ENCODE measurements at regions not wholly inside any gene's neighbourhood (a gene's known extent, or its start where the extent isn't known, plus 50 kb on each side); places are given as distances from the start of the nearest gene placed in this dataset.

DNA sequence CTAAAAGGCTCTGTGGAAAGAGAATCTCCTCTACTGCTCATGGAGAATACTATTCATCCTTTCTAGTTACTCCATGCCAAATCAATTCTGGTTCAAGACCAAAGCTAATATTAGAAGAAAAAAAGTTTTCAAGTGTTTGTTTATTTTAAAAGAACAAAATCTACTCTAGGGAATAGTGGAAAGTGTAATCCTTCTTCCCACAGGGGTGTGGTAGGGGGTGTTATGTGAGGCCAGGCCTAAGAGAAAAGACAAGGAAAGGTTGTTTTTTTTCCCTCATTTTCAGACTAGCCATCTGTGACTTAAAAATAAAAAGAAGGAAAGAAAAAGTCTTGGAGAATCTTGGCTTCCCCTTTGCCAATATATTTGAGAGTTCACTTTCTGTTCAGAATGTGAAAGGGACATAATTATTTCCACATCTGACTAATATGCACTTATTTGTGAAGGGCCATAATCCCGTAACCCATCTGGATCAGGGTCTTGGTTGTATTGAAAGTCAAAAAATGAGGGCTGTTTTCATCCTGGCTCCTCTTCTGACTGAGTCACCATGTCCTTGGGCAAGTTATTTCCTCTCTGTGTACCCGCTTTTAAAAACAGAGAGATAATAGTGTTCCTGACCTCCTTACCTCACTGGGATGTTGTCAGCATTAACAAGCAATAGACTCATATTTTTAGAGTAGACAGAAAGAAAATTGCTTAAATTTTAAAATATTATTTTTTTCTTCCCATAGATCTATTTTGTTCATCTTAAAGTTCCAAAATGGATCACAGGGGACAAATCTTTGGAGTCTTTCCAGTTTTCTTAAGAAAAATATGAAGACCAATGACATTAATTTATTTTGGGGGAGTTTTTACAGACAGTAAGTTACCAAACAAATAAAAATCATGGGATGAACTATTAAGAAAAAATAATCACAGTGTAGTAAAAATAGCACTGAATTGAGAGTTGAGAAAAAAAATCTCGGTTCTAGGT is 233.7 kb downstream of the IBTK start:
- no peak for DNase-seq (ENCODE audit: low spot score)

DNA sequence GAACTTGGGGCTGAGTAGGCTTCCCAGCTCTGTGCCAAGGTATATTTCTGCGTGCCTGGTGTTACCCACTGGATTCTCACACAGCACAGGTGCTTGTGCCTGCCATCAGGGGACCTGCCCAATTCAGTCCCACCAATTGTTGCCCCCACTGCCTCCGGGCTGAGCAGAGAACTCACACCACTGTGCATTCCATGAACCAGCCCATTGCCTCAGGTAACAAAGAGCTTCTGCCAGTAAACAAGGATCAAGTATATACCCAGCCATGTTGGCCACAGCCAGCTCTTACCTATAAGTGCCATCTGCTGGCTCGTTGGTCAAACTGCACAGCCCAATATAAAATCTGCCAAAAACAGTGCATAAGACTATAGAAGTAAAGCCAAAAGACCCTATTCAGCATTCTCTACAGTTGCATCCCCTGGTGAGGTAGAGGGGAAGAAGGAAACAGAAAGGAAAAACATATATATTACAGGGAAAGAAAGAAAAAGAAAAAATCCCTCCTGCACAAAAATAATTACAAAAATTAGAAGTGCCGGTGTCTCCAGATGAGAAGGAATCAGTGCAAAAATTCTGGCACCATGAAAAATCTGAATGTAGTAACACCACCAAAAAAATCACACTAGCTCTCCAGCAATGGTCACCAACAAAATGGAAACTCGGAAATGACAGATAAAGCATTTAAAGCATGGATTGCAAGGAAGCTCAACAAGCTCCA is 241.4 kb downstream of the IBTK start:
- peak; percentile 14 for DNase-seq (ENCODE audit: low spot score)

DNA sequence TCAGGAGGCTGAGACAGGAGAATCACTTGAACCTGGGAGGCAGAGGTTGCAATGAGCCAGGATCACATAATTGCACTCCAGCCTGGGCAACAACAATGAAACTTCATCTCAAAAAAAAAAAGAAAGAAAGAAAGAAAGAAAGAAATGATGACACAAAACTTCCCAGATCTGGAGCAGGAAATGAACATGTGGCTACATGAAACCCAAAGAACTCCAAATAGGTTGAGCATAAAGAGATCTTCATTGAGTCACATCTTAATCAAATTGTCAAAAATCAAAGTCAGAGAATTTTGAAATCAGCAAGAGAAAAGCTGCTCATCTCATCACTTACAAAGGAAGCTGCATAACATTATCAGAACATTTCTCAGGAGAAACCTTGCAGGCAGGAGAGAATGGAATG is 247.0 kb downstream of the IBTK start:
- DNase-seq (ENCODE audit: low spot score): no peak

DNA sequence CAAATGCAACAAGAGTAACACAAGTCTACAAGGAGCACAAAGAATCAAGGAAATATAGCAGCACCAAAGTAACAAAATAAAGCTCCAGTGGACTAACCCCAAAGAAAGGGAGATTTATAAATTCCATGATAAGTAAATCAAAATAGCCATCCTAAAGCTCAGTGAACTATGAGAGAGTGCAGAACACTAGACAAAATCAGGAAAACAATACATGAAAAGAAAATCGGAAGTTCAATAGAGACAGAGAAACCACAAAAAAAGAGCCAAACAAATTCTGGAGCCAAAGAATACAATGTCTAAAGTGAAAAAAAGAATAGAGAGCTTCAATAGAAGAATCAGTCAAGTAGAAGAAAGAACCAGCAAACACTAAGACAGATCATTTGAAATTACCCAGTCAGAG is 247.3 kb upstream of the TENT5A start:
- no peak for DNase-seq (ENCODE audit: low spot score)

DNA sequence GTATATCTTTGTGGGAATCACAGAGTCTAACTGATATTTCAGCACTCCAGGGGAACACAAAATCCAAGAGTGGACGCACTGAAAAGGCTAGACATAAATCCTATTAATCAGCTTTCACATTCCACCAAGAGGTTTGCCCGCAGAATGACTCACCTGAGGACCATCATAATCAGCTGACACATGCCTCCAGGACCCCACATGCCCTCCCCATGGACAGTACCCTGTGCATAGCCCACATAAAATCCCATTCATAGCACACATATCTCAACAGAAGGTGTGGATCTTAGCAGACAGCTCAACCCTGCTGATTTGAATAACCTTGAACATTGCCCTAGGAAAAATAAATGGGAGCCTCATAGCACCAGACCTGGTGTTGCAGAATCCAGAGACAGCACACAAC is 246.8 kb upstream of the TENT5A start:
- no peak for DNase-seq (ENCODE audit: low spot score)

DNA sequence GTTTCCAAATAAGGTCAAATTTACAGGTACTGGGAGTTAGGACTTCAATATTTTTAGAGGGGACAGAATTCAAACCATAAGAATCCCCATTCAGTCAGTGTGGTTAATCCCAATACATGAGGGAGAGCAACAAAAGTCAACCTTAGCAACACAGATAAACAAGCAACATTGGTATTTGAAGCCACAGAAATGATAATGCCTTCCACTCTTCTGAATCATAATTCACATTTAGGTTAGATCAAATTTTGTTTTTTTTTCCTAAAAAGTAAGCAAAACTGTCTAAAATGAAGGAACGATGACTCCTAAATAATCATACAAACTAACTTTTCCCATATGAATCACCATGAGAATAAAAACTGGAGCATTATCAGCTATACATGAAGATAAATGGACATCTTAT is 246.0 kb upstream of the TENT5A start:
- no peak for DNase-seq (ENCODE audit: low spot score)

DNA sequence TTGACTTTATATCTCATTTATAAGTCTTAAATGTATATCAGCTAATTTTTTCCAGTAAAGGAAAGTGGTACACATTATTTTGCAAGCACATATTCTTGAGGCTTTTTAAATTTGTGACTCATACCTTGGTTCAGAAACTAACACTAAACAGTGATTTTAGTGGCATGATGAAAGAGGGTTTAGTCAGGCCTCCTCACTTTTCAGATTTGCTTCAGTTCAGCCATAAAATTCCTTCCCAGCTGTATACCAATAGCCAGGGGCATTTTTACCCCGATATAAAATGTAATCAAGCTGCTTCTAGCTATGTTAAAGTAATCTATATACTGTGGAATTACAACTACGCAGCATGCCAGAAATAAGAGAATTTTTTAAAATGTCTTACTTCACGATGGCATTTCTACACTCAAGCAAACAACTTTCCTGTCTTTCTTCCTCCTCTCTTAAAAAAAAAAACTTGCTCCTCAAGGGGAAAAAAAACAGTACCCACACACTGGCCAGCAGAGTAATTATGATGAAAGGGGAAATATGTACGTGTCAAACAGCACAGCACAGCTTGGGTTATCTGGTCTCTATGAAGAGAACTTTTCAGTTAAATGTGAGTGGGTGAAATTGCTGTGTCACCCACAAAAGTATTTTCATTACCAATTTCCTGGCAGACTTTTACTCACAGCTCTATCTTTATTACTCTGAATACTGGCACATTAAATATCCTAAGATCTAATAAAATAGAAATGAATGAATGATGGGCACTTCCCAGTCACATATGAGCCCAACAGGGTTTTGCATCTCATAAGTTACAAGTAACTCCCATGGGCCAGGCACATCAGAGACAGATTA is 244.8 kb upstream of the TENT5A start:
- DNase-seq (ENCODE audit: low spot score): no peak

DNA sequence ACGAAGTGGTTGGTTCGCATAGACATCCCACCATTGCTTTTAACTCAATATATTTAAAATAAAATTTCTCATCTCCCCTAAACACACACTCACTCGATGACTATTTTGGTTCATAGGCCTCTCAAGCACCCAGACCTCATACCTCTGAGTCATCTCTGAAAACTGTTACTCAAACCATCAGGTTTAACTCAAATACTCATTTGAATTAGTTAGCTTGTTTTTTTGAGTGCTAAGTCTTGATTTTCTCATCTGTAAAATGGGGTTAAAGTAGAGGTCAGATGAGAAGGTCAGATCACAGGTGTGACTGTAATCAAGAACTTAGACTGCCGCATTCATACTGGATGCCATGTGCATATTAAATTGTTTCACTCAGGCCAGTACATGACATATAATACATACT is 243.9 kb upstream of the TENT5A start:
- DNase-seq (ENCODE audit: low spot score): no peak

DNA sequence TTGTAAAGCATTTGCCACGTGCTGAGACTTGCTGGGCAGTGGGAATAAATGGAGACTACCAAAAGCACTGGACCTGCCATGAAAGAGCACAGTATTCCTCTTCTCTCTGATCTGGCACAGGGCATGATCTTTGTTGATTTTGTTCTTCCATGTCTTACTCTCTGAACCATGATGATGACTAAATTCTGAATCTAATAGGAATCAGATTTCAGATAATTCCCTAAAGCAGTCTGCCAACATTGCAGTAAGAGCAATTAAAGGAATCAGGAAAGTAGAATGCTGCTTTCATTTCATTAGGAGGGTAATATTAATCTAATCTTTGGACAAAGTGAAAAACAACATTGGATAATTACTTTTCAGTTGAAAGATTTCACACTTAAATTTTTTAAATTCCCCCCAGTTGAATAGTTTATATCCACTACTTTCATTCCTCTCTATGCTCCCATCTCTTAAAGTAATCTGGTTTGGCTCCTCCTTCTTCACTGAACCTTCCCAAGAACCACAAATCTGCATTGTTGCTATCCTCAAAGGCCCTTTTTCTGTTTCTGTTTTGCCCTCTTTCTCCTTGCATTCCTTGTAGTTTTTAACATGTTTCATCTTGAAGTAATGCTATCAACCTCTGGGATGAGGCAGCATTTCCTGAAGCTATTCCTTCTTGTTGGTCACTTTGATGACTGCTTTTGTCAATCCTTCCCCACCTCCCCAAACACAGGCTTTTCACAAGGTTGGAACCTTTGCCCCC is 243.2 kb upstream of the TENT5A start:
- no peak for DNase-seq (ENCODE audit: low spot score)

DNA sequence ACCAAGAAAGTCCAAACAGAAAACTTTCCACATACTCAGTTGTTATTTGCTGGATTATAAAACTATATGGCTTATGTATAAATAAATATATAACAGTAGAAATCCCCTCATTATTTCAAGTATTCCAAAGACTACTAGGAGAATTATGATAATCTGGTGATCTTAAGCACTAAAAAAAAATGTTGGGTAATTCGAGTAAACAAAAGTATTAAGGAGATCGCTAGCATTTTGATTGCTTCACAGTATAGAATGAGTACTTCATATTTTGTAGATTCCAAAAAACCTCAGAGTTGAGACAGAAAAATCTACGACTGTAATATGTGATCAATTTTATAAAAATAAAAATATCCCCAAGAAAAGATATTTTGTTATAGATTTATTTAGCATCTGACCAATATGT is 236.4 kb upstream of the TENT5A start:
- no peak for DNase-seq (ENCODE audit: low spot score)

DNA sequence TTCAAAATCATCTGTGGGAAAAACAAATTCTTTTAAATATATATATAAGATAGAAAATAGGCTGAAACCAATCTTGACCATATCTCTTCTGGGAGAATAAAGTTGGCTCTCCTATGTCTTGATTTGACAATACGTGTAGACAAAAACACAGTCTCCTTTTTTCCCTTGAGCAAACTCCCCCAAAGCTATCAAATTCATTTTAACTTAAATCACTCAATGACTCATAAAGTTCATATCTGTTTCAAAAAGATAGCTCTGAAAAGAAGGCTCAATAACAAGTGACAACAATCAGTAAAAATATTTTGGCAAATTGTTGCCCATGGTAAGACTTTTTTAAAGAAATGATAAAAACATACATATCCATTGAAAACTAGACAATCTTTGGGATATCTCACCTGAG is 236.0 kb upstream of the TENT5A start:
- DNase-seq (ENCODE audit: low spot score): no peak

DNA sequence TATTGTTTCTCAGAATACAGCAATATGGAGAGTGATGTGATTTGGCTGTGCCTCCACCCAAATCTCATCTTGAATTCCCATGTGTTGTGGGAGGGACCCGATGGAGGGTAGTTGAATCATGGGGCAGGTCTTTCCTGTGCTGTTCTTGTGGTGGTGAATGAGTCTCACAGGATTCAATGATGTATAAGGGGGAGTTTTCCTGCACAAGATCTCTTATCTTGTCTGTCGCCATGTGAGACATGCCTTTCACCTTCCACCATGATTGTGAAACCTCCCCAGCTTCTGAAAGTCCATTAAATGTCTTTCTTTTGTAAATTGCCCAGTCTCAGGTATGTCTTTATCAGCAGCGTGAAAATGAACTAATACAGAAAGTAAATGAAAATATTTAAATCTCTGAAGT is 234.8 kb upstream of the TENT5A start:
- no peak for DNase-seq (ENCODE audit: low spot score)

DNA sequence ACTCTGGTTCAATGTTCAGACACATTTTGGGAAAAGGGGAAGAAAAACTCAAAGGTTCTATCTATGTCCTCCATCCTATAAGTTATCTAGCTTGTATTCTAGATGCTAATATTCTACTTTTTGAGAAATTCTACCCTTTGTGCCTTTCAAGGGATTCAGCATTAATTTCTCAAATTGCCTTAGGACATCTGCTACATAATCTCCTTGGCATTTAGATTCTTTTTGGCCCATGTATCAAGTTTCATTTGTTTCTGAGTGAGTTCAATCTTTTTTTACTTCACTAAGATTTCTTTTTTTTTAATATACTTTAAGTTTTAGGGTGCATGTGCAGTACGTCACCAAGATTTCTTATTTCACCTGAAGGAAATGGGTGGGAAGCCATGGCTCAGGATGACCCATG is 232.7 kb upstream of the TENT5A start:
- no peak for DNase-seq (ENCODE audit: low spot score)

DNA sequence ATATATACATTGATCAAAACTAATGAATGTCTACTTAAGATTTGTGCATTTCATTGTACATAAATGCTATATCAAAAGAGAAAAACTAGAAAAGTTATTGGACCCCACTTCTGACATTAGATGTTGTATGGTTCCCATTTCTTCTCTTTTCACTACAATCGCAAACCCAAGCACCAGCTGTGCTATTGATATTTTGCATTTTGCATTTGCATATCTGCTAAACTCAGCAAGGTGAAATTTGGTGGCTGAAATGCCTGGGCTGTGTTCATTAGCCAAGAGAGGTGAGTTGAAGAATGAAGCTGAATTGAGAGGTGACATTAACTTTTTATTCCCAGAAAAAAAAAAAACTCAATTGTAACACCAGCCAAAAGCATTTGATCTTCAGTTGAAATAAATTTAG is 232.1 kb upstream of the TENT5A start:
- DNase-seq (ENCODE audit: low spot score): no peak

DNA sequence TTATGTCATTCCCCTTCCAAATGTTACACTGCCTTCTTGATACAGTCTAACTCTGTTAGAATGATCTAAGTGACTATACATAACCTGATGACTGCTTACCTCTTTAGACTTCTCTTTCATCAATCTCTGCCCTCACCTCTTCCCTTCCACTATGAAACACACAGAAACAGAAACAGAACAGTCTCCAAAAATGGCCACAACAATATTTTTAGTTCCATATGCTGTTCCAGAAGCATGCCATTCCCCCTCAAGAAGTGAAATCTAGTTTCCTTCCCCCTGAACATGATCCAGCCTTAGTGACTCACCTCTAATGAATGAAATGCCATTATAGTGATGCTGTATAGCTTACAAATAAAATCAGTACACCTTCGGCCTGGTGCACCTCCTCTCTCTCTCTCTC is 229.3 kb upstream of the TENT5A start:
- no peak for DNase-seq (ENCODE audit: low spot score)

DNA sequence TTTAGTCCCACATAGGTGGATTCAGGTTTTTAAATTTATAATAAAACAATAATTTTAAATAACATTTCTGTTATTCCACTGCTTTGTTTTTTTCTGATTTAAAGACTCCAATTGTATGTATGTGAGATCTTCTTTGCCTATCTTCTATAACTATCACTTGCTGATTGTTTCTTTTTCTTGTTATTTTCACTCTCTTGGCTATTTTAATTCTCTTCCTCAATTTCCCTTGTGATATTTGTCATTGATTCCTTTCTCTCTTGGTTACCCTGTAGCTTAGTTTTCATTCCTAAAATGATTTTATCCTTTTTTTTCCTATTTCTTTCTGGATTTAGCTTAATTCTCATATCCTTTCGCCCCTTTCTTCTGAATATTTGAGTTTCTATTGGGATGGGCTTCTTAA is 227.3 kb upstream of the TENT5A start:
- DNase-seq (ENCODE audit: low spot score): no peak

DNA sequence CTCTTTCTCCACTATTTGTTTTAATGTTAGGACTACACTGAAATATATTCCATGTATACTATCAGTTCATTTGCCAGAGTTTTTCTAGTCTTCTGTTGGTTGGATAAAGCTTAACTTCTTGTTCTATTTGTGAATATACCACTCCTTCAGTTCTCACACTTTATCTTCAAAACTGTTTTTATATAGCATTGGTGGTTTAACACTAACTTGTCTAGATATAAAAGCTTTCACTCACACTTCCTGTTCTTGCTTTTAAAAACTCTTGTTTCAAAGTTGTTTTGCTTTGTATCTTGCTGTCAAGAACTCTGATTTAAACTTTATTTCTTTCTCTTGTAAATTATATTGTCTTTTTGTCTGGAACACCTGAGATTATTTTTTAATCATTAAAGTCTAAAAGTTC is 226.8 kb upstream of the TENT5A start:
- DNase-seq (ENCODE audit: low spot score): no peak

DNA sequence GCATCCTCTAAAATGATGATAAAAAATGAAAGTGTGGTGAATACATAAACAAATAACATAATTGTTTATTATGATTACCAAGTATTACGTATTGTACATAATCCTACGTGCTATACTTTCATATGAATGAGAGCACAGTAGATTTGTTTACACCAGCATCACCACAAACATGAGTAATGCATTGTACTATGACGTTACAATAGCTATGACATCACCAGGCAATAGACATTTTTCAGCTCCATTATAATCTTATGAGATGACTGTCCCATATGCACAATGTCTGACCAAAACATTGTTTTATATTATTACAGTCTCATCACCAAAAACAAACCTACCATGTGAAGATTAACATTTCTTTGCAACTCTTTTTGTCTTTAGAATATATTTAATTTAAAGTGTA is 225.7 kb upstream of the TENT5A start:
- no peak for DNase-seq (ENCODE audit: low spot score)

DNA sequence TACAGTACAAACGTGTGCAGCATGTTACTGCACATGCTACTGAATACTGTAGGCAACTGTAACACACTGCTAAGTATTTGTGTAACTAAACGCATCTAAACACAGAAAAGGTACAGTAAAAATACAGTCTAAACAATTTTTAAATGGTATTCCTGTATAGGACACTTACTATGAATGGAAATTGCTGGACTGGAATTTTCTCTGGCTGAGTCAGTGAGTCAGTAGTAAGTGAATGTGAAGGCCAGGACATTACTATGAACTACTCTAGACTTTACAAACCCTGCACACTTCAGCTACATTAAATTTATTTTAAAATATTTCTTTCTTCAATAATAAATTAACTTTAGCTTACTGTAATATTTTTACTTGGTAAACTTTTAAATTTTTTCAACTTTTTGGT is 225.0 kb upstream of the TENT5A start:
- DNase-seq (ENCODE audit: low spot score): no peak

DNA sequence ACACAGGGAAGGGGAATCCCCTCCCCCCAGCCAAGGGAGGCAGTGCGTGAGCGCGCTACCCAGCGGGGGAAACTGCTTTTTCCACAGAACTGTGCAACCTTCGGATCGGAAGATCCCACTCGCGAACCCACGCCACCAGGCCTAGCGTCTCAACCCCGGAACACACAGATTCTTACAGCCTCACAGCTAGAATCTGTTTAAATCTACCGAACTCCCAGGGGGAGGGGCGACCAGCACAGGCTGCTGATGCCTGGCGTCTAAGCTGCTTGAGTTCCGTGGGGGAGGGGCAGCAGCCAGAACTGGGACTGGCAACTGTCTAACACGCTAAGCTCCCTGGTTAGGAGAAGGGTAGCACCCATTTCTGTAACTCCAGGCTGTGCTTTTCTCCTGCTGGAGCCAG is 217.3 kb upstream of the TENT5A start:
- DNase-seq (ENCODE audit: low spot score): peak; percentile 37

DNA sequence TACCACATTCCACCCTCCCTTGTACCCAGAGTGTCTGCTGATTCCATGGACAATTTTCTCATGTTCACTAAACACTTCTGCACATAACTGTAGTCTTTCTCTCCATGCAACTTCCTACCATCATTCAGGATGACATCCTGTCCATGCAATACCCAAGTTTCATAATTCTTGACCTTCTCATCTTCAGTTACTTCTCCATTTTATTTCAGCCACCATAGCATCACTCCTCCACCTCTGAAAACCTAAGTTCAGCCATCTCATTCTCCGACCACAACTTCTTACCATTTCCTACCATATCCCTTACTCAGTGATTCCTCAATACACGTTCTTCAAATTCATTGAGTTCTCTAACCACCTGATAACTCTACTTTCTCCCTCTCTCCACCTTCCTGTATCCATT is 216.5 kb upstream of the TENT5A start:
- DNase-seq (ENCODE audit: low spot score): no peak

DNA sequence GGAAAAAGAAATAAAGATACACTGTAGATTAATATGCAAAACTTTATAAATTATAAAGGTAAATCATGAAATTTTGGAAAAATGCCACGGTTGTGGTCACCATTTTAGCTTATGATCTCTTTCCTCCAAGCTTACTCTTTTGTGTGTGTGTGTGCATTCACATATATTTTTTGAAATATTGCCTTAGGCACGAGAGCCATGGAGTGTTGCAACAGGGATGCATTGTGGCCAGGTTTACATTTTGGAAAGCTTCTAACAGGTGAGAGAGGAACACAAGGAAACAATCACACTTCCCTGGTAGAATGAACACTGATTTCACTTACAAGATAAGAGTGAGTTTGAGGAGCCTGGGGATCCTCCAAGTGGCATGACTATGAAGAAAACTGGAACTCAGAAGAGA is 214.5 kb upstream of the TENT5A start:
- DNase-seq (ENCODE audit: low spot score): no peak
